GM12892 (cell line): ENCODE measurements at regions not wholly inside any gene's neighbourhood (a gene's known extent, or its start where the extent isn't known, plus 50 kb on each side); places are given as distances from the start of the nearest gene placed in this dataset.

Experiments used
- POLR2A ChIP-seq: IDR thresholded peaks from 2 replicates; pipeline ENCODE4 v1.6.1; 2011; ENCODE audit warnings: low read depth, low read length, control low read depth
- POLR2AphosphoS5 ChIP-seq: IDR thresholded peaks from 2 replicates; pipeline ENCODE4 v1.6.1; 2011; ENCODE audit warnings: low read depth, low read length, control low read depth

DNA sequence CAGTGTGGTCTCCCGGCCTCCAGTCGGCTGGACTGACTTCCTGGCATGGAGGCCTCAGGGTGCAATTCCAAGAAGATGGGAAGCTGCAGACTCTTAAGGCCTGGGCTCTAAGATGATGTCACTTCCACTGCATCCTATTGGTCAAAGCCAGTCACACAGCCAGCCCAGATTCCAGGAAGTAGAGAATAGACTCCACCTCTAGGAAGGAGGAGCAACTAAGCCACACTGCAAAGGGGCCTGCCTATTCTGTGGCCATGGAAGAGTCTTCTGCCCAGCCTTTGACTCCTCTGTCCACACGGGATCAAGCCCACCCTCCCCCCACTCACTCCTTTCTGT lies 103.9 kb upstream of the RFLNA start:
- TF ChIP-seq POLR2A (no peak), POLR2AphosphoS5 (no peak)
